ENCODE measurements at regions not wholly inside any gene's neighbourhood (a gene's known extent, or its start where the extent isn't known, plus 50 kb on each side); places are given as distances from the start of the nearest gene placed in this dataset.

GRCh38 chr5:84688566-84688965, 303.9 kb upstream of the EDIL3 start:
- no peak for DNase-seq (ENCODE audit: extremely low spot score)
- ChIA-PET CTCF (no interaction called here), POLR2A (no interaction called here)
- TF ChIP-seq CTCF (IDR thresholded peaks at IDR 0.05; ENCODE audit: control extremely low read depth, extremely low read depth, low read depth, missing control alignments): no peak

- ChIA-PET CTCF (no interaction called here), POLR2A (no interaction called here)
- no peak for TF ChIP-seq CTCF (IDR thresholded peaks at IDR 0.05; ENCODE audit: control extremely low read depth, extremely low read depth, low read depth, missing control alignments)
- DNase-seq (ENCODE audit: extremely low spot score): no peak
Observed at GRCh38 chr5:84685121-84685894, 300.6 kb upstream of the EDIL3 start.

- POLR2A ChIA-PET: no interaction called here
- CTCF ChIA-PET: no interaction called here
- DNase-seq (ENCODE audit: extremely low spot score): no peak
- TF ChIP-seq CTCF (IDR thresholded peaks at IDR 0.05; ENCODE audit: control extremely low read depth, extremely low read depth, low read depth, missing control alignments): no peak
Observed at GRCh38 chr5:84683594-84683993, 298.9 kb upstream of the EDIL3 start.

GRCh38 chr5:84682531-84682930, 297.9 kb upstream of the EDIL3 start:
- no peak for TF ChIP-seq CTCF (IDR thresholded peaks at IDR 0.05; ENCODE audit: control extremely low read depth, extremely low read depth, low read depth, missing control alignments)
- DNase-seq (ENCODE audit: extremely low spot score): no peak
- ChIA-PET CTCF (no interaction called here), POLR2A (no interaction called here)

- POLR2A ChIA-PET: no interaction called here
- no peak for TF ChIP-seq CTCF (IDR thresholded peaks at IDR 0.05; ENCODE audit: control extremely low read depth, extremely low read depth, low read depth, missing control alignments)
- DNase-seq (ENCODE audit: extremely low spot score): no peak
- CTCF ChIA-PET: interaction anchor here (0.7 to 1.1 kb wide), 2 partner anchors 15 to 19 kb away, joined by 3 read pairs; no protein-coding TSS in a partner anchor
Observed at GRCh38 chr5:84680908-84681307, 296.2 kb upstream of the EDIL3 start.

GRCh38 chr5:84673785-84674184, 289.1 kb upstream of the EDIL3 start:
- DNase-seq (ENCODE audit: extremely low spot score): no peak
- ChIA-PET POLR2A (no interaction called here), CTCF (no interaction called here)
- TF ChIP-seq CTCF (IDR thresholded peaks at IDR 0.05; ENCODE audit: control extremely low read depth, extremely low read depth, low read depth, missing control alignments): no peak
